Endometrium (tissue), 2 donors: ENCODE measurements at regions not wholly inside any gene's neighbourhood (a gene's known extent, or its start where the extent isn't known, plus 50 kb on each side); places are given as distances from the start of the nearest gene placed in this dataset.
"Not testable (repeated sequence)": the region's sequence is repeated elsewhere in the genome, so short reads cannot be mapped to it uniquely, and the experiment has no call there.

ENCODE experiments used
- FAIRE-seq: peaks from 2 replicates; lab custom pipeline; 2012; peaks lifted over from hg19 to GRCh38; lab: Jason Lieb, UNC
- donor health status: control.
- donor health status: control.

DNA sequence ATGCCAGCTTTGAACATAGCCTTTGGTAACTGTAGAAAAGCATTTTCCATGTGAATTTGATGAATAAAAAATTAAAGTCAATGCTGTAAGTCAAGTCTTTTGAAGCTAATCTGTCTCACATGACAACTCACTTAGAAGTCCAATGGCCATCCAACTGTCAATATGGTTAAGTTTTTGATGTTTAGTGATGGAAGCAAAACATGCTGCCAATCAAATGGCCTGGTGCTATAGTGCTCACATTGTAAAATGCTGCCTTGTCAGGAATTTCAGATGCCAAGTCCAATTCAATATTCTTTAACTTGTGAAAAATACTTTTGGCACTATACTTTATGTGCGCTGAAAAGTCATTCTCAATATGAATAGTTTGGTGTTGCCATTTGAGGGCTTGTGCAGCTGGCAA lies 1361.8 kb upstream of the ALCAM start:
- no peak for FAIRE-seq

GRCh38 chr3:104005815-104006214 lies 1360.9 kb upstream of the ALCAM start:
- no peak for FAIRE-seq

DNA sequence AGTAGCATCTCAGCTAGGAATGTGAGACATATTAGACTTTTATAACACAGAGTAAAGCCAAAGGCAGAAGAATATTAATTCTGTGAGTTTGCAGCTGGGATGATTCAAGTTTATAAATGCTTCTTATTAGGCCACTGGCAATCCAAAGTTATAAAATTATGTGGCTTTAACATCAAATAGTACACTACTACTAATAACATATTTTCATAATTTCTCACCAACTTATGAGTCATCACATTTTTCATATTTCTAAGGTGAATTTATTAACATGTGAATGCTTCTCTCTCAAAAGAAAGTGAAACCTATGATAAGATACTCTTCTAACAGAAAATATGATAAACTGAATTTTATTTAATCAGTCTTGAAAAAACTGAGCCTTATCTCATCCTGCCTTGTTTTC lies 1348.2 kb upstream of the ALCAM start:
- no peak for FAIRE-seq

- no peak for FAIRE-seq
Measured at GRCh38 chr3:104031598-104031997, 1335.1 kb upstream of the ALCAM start.

DNA sequence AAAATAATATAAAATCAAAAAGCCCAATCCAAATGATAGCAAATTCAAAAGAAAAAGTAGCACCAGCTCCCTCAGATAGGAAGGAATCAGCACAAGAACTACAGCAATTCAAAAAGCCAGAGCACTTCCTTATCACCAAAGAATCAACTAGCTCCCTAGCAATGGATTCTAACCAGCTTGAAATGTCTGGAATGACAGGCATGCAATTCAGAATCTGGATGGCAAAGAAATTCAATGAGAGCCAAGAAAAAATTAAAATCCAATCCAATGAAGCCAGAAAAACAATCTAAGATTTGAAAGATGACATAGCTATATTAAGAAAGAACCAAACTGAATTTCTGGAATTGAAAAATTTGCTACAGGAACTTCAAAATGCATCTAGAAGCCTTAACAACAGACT lies 1334.4 kb upstream of the ALCAM start:
- FAIRE-seq, result no peak

- FAIRE-seq, result no peak
Measured at GRCh38 chr3:104040896-104041295, 1325.8 kb upstream of the ALCAM start.

- FAIRE-seq, result not testable (repeated sequence)
Measured at GRCh38 chr3:104043001-104043543, 1323.6 kb upstream of the ALCAM start.

DNA sequence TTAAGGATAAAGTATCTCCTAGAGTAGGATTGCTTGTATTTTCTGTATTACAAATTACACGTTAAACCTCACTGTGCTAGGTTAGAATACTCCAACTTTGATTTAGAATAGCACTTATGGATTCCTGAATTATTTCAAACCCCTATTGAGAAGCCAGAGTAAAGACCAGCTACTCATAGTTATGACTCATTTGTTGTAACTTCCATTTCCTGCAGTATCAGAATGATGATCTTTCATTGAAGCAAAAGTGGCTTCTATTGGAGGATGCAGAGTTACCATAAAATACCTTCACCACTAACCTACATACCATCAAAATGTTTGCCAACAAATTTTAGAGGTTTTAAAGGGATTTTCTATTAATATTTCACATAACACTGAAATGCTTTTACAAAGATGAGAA lies 1322.7 kb upstream of the ALCAM start:
- FAIRE-seq, result no peak

- FAIRE-seq, result no peak
Measured at GRCh38 chr3:104066658-104067057, 1300.1 kb upstream of the ALCAM start.

- FAIRE-seq, result no peak
Measured at GRCh38 chr3:104069114-104069513, 1297.6 kb upstream of the ALCAM start.

DNA sequence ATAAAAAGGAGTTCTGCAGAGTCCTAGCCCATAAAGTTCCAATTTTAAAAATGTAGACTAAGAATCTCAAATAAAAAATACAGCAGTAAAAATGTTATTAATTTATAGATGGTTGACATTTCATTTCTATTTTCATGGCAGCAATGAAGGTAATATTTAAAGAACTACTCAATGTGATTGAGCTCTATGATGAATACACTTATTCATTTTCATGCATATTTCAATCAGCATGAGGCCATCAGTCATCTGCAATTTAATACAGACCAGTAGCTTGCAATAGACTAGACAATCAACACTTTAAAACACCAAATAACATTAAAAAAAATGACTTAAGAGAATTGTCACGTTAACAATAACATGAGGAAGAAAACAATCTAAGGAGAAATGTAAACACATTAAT lies 1295.8 kb upstream of the ALCAM start:
- no peak for FAIRE-seq

- FAIRE-seq, result no peak
Measured at GRCh38 chr3:104080088-104080626, 1286.6 kb upstream of the ALCAM start.

DNA sequence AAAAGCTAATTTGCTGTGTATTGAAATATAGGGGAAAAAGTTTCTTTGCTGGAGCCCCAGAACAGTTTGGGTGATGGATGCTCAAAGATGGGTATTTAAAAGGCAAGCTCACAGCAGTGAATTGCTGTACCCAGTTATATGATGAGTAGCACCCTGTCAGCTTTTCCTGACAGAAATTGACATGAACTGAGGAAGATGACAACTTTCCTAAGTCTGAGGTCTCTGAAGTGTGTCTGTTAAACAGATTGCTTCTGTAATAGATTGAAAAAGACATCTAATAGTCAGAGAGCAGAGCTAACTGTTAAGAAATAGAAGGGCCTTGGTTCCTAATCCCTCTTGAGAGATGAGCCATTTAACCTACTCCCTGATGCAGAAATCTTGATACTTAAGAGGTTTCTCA lies 1278.0 kb upstream of the ALCAM start:
- FAIRE-seq, result no peak

DNA sequence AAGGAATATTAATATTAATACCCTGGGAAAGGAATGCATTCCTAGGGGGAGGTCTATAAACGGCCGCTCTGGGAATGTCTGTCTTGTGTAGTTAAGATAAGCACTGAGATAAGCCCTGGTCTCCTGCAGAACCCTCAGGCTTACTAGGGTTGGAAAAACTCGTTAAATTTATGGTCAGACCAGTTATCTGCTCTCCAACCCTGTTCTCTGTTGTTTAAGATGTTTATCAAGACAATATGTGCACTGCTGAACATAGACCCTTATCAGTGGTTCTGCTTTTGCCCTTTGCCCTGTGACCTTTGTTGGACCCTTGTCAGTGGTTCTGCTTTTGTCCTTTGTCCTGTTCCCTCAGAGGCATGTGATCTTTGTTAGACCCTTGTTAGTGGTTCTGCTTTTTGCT lies 1276.7 kb upstream of the ALCAM start:
- not testable (repeated sequence) for FAIRE-seq

- no peak for FAIRE-seq
Measured at GRCh38 chr3:104101736-104102135, 1265.0 kb upstream of the ALCAM start.

GRCh38 chr3:104102386-104102785 lies 1264.3 kb upstream of the ALCAM start:
- FAIRE-seq, result no peak

- no peak for FAIRE-seq
Measured at GRCh38 chr3:104106276-104106675, 1260.4 kb upstream of the ALCAM start.

DNA sequence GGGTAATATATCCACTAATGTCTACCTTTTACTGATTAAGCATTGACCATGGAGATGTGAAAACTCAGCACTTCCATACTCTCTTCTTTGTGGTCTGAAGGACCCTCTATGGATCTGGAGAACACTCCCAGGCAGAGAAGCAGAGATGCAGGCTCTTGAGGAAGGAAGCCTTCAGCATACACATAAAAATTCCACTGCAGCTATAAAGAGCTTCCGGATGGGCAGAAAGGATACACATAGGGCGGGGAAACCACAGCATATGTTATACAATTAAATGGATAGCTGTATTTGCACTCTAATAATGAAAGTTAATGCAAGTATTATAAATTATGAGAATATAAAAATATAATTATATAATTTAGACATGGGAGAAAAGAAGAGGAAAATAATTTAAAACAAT lies 1258.2 kb upstream of the ALCAM start:
- no peak for FAIRE-seq

DNA sequence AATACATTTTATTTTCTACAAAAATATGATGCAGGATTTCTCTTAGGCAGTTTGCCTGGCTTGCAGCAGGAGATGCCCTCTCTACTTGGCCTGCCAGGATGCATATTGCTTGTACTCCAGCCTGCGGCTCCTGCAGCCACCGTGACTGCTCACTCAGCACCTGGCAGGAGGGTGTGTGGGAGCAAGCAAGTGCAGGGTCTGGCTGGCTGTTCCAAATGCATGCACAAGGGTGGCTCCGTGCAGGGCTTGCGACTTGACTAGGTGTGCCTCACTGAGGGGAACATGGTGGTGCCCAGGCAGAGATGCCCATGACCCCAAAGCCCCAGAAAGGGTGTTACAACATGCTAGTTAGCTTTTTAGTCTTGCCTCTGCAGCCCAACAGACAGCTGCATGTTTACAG lies 1240.2 kb upstream of the ALCAM start:
- FAIRE-seq, result no peak

- no peak for FAIRE-seq
Measured at GRCh38 chr3:104126864-104127553, 1239.7 kb upstream of the ALCAM start.

- FAIRE-seq, result no peak
Measured at GRCh38 chr3:104127830-104128229, 1238.9 kb upstream of the ALCAM start.

- no peak for FAIRE-seq
Measured at GRCh38 chr3:104132566-104133403, 1233.9 kb upstream of the ALCAM start.

- no peak for FAIRE-seq
Measured at GRCh38 chr3:104133630-104134029, 1233.1 kb upstream of the ALCAM start.
